ENCODE measurements at regions not wholly inside any gene's neighbourhood (a gene's known extent, or its start where the extent isn't known, plus 50 kb on each side); places are given as distances from the start of the nearest gene placed in this dataset.

GRCh38 chr22:47879346-47879745 lies 1116.9 kb downstream of the TBC1D22A start:
- TF ChIP-seq ZFP3 (CRISPR knock-in tag; IDR thresholded peaks at IDR 0.05) (no peak), CSDC2 (CRISPR knock-in tag; IDR thresholded peaks at IDR 0.05) (no peak), RARB (CRISPR knock-in tag; IDR thresholded peaks at IDR 0.05) (no peak), PATZ1 (CRISPR knock-in tag; IDR thresholded peaks at IDR 0.05; ENCODE audit: borderline replicate concordance) (no peak), GLIS3 (CRISPR knock-in tag; IDR thresholded peaks at IDR 0.05) (no peak), ZC3H10 (CRISPR knock-in tag; IDR thresholded peaks at IDR 0.05) (no peak), PPARA (CRISPR knock-in tag; IDR thresholded peaks at IDR 0.05; ENCODE audit: borderline replicate concordance) (no peak), TSHZ2 (CRISPR knock-in tag; IDR thresholded peaks at IDR 0.05) (no peak), ZNF70 (CRISPR knock-in tag; IDR thresholded peaks at IDR 0.05) (no peak), OSR1 (CRISPR knock-in tag; IDR thresholded peaks at IDR 0.05) (no peak), TCF4 (CRISPR knock-in tag; IDR thresholded peaks at IDR 0.05; ENCODE audit: borderline replicate concordance) (no peak), ARNTL (CRISPR knock-in tag; IDR thresholded peaks at IDR 0.05; ENCODE audit: borderline replicate concordance, low read depth) (no peak), BACH2 (CRISPR knock-in tag; IDR thresholded peaks at IDR 0.05; ENCODE audit: borderline replicate concordance) (no peak), POU6F1 (CRISPR knock-in tag; IDR thresholded peaks at IDR 0.05; ENCODE audit: borderline replicate concordance, low read depth) (no peak)
- no peak for ATAC-seq

- TF ChIP-seq RARB (CRISPR knock-in tag; IDR thresholded peaks at IDR 0.05) = no peak
- no peak for TF ChIP-seq ZNF565 (CRISPR knock-in tag; conservative IDR thresholded peaks at IDR 0.05; ENCODE audit: low read depth)
- no peak for TF ChIP-seq SNAI2 (CRISPR knock-in tag; IDR thresholded peaks at IDR 0.05)
- TF ChIP-seq ZFP3 (CRISPR knock-in tag; IDR thresholded peaks at IDR 0.05) = no peak
- TF ChIP-seq GLIS3 (CRISPR knock-in tag; IDR thresholded peaks at IDR 0.05) = no peak
- TF ChIP-seq TCF4 (CRISPR knock-in tag; IDR thresholded peaks at IDR 0.05; ENCODE audit: borderline replicate concordance) = no peak
- TF ChIP-seq OSR1 (CRISPR knock-in tag; IDR thresholded peaks at IDR 0.05) = no peak
- no peak for TF ChIP-seq CSRNP3 (CRISPR knock-in tag; IDR thresholded peaks at IDR 0.05)
These were observed 1116.0 kb downstream of the TBC1D22A start for GRCh38 chr22:47878460-47878859.

GRCh38 chr22:47872761-47873535 lies 1110.5 kb downstream of the TBC1D22A start:
- TF ChIP-seq ZC3H10 (CRISPR knock-in tag; IDR thresholded peaks at IDR 0.05) (no peak), ESRRG (CRISPR knock-in tag; IDR thresholded peaks at IDR 0.05) (no peak), BACH2 (CRISPR knock-in tag; IDR thresholded peaks at IDR 0.05; ENCODE audit: borderline replicate concordance) (no peak), ZNF70 (CRISPR knock-in tag; IDR thresholded peaks at IDR 0.05) (no peak), CSDC2 (CRISPR knock-in tag; IDR thresholded peaks at IDR 0.05) (no peak), ZFP30 (CRISPR knock-in tag; IDR thresholded peaks at IDR 0.05) (no peak)
- no peak for ATAC-seq

More at GRCh38 chr22:47878460-47878859, 1116.0 kb downstream of the TBC1D22A start:
- no peak for ATAC-seq

- no peak for TF ChIP-seq CSRNP3 (CRISPR knock-in tag; IDR thresholded peaks at IDR 0.05)
- TF ChIP-seq RARB (CRISPR knock-in tag; IDR thresholded peaks at IDR 0.05) = no peak
- no peak for TF ChIP-seq PATZ1 (CRISPR knock-in tag; IDR thresholded peaks at IDR 0.05; ENCODE audit: borderline replicate concordance)
- no peak for TF ChIP-seq ZFP30 (CRISPR knock-in tag; IDR thresholded peaks at IDR 0.05)
- TF ChIP-seq ZFP3 (CRISPR knock-in tag; IDR thresholded peaks at IDR 0.05) = no peak
- TF ChIP-seq PPARA (CRISPR knock-in tag; IDR thresholded peaks at IDR 0.05; ENCODE audit: borderline replicate concordance) = no peak
- no peak for TF ChIP-seq SNAI2 (CRISPR knock-in tag; IDR thresholded peaks at IDR 0.05)
- no peak for TF ChIP-seq TOX (CRISPR knock-in tag; IDR thresholded peaks at IDR 0.05; ENCODE audit: borderline replicate concordance)
- no peak for TF ChIP-seq TCF4 (CRISPR knock-in tag; IDR thresholded peaks at IDR 0.05; ENCODE audit: borderline replicate concordance)
- TF ChIP-seq ISL1 (CRISPR knock-in tag; IDR thresholded peaks at IDR 0.05) = no peak
- ATAC-seq = no peak
These were observed 1103.2 kb downstream of the TBC1D22A start for GRCh38 chr22:47865626-47866025.

Measured in SK-N-SH treated with all-trans-retinoic acid at 6 μM for 48 hours (cell line).